NCI-H510A treated with DMSO at 0.1 percent for 48 hours (cell line): ENCODE measurements at regions not wholly inside any gene's neighbourhood (a gene's known extent, or its start where the extent isn't known, plus 50 kb on each side); places are given as distances from the start of the nearest gene placed in this dataset.
"Not testable (repeated sequence)": the region's sequence is repeated elsewhere in the genome, so short reads cannot be mapped to it uniquely, and the experiment has no call there.

Experiments
- DNase-seq: peaks from one replicate; lab custom pipeline; 2025; lab: John Stamatoyannopoulos, UW

GRCh38 chrX:95612350-95612749 lies 1072.3 kb upstream of the DIAPH2 start:
- no peak for DNase-seq

- no peak for DNase-seq
These were observed 1062.4 kb upstream of the DIAPH2 start for GRCh38 chrX:95622200-95622599.

GRCh38 chrX:95626748-95627147 lies 1057.9 kb upstream of the DIAPH2 start:
- DNase-seq: no peak

- no peak for DNase-seq
These were observed 1055.8 kb upstream of the DIAPH2 start for GRCh38 chrX:95628796-95629195.

DNA sequence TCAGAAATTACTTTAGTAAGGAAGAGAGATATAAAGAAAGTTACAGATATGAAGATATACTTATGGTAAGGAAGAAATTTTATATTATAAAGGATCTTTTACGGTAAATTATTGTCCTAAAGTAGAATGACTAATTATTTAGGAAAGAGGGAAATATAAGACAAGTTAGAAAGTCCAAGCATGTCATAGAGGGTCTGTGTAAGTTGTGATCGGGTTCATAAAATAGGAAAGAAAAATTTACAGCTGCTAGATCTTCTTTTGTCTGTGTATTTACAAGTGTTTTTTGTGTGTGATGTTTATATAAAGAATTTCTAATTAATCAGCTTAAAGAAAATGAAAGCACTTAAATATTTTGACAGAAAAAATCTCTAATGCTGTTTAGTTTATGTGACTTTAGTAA lies 1054.9 kb upstream of the DIAPH2 start:
- DNase-seq: no peak

- DNase-seq: no peak
These were observed 1044.4 kb upstream of the DIAPH2 start for GRCh38 chrX:95640226-95640625.

- DNase-seq: no peak
These were observed 1038.9 kb upstream of the DIAPH2 start for GRCh38 chrX:95645738-95646137.

DNA sequence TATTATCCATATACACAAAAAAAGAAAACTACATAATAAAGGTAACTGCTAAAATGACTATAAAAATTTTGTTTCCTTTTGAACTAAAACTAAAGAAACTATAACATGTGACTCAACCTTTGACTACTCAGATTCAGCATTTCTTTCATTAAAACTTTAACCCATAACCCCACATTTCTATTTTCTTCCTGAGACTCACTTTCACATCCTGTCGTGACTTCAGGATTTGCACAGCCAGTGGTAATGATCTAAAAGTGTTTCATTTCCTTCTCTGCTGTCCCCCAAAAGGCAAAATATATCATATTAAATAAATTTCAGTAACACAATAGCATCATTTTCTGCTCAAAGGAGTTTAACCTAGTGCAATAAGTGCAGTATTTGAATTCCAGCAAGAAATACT lies 1022.4 kb upstream of the DIAPH2 start:
- DNase-seq: no peak

DNA sequence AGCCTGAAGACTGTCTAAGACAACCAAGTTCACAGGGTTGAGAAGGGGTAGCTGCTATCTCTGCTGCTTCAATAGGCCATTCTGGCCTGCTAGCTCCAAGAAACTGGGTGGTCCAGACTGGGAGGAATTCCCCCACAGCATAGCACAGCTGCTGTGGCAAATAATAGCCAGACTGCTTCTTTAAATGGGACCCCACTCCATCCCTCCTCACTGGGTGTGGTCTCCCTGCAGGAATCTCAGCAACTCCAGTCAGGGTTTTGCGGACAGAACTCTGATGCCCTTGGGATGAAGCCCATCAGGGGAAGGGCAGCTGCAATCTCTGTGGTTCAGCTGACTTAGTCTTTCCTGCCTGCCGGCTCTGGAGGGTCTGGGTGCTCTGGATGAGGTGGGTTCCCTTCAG lies 1018.6 kb upstream of the DIAPH2 start:
- DNase-seq: no peak

GRCh38 chrX:95675011-95675410 lies 1009.6 kb upstream of the DIAPH2 start:
- DNase-seq: no peak

- DNase-seq: no peak
These were observed 1008.8 kb upstream of the DIAPH2 start for GRCh38 chrX:95675794-95676193.

- DNase-seq: no peak
These were observed 1006.0 kb upstream of the DIAPH2 start for GRCh38 chrX:95678679-95679078.

DNA sequence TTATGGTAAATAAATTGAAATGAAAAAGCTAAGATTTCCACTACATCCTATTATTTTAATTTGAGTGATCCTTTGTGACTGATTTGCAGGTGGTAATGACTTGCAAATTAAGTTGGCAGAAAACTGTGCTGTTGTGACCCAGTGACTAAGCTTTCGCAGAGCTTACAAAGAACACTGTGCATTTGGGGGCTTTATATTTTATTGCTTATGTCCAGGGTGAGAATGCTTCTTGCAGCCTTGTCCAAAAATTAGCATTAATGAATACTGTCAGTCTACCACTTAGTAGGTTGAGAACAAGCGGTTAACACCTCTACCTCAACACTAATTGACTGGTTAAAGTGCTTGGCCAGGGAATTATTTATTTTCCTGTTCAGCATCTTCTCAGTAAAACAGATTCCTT lies 991.3 kb upstream of the DIAPH2 start:
- no peak for DNase-seq

GRCh38 chrX:95703696-95704095 lies 980.9 kb upstream of the DIAPH2 start:
- no peak for DNase-seq

- DNase-seq: no peak
These were observed 967.8 kb upstream of the DIAPH2 start for GRCh38 chrX:95716841-95717240.

GRCh38 chrX:95718746-95719145 lies 965.9 kb upstream of the DIAPH2 start:
- no peak for DNase-seq

DNA sequence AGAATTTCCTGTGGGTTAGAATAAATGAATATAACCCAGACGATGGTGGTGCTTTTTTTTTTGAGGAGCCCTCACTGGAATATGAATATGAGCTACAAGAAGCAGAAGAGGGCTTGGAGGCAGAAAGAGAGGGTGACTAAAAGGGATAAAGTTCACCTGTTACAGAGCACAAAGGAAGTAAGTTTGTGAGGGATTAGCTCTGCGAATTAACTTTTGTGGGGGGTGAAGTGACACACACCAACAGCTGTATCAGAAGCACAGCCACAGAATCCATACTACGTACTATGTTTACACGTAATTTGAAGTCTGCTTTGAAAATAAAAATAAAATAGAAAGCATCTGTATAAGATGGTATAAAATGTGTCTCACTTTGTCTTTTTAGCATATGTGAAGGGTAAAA lies 963.6 kb upstream of the DIAPH2 start:
- DNase-seq: no peak

GRCh38 chrX:95728446-95728845 lies 956.2 kb upstream of the DIAPH2 start:
- no peak for DNase-seq

GRCh38 chrX:95729401-95729800 lies 955.2 kb upstream of the DIAPH2 start:
- no peak for DNase-seq

- DNase-seq: no peak
These were observed 951.2 kb upstream of the DIAPH2 start for GRCh38 chrX:95733426-95733825.

DNA sequence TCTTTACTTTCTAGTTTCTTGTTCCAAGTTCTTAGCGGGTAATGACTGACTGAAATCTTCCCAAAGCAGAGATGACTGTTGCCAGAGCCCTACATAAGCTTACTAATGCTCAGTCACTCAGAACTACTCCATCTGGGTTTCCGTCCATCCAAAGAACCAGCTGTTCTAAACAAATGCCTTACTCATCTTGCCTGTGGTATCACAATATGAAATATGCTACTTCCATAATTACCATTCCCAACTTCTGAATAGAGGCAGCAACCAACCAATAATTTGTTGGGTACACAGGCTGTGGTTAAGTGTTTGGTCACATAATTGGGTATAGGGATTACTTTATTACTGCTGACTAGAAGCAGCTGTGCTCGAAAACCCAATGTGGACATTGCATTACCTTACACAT lies 930.2 kb upstream of the DIAPH2 start:
- DNase-seq: no peak

DNA sequence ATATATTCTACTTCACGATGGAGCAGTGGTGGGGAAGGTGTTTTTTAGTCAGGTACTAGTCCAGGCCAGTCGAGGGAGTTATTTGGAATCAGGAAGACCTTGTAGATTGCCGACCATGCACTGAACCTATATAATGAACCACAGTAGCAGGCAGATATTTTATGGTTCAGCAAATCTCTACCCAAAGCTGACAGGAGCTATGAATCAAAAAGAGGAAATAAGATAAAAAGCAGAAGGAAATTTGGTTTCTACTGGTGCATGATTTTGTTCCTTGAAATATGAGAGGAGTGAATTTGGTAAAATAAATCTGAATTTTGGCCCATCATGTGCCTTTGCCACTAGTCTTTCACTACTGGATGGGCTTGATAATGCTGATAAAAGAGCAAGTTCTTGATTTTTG lies 924.3 kb upstream of the DIAPH2 start:
- no peak for DNase-seq

- DNase-seq: no peak
These were observed 921.9 kb upstream of the DIAPH2 start for GRCh38 chrX:95762716-95763115.

DNA sequence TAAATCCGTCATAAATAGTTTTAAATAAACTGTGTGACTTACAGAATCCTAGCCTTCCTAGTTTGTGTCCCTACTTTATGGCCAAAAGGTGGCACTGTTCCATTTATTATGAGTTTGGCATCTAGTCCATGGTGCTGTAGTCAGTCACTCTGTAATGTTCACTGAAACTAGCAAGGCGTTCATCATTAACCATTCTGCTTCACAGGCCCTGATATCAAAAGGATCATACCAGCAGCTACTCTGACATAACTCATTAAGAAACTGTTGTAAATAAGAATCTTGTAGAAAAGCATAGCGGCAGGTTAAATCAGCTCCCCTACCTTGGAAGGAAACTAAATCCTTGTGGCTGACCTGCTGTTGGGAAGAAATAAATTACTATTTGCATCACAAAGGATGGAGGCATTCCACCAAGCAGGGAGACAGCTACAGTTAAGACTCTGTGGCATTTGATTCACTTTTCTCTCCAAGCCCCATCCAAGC lies 919.6 kb upstream of the DIAPH2 start:
- peak; percentile 50 for DNase-seq

DNA sequence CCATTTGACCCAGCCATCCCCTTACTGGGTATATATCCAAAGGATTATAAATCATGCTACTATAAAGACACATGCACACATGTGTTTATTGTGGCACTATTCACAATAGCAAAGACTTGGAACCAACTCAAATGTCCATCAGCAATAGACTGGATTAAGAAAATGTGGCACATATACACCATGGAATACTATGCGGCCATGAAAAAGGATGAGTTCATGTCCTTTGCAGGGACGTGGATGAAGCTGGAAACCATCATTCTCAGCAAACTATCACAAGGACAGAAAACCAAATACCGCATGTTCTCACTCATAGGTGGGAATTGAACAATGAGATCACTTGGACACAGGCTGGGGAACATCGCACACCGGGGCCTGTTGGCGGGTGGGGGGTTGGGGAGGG lies 913.4 kb upstream of the DIAPH2 start:
- not testable (repeated sequence) for DNase-seq
